EL (cell line): ENCODE measurements at regions not wholly inside any gene's neighbourhood (a gene's known extent, or its start where the extent isn't known, plus 50 kb on each side); places are given as distances from the start of the nearest gene placed in this dataset.

Experiments
- DNase-seq: peaks from one replicate; pipeline ENCODE4 v3.0.0-alpha.2; 2016

- peak; percentile 57 for DNase-seq
These were observed 270.2 kb upstream of the PDE4D start for GRCh38 chr5:60163762-60164161.

GRCh38 chr5:60162441-60162840, 268.9 kb upstream of the PDE4D start:
- DNase-seq = no peak

- peak; percentile 47 for DNase-seq
These were observed 267.9 kb upstream of the PDE4D start for GRCh38 chr5:60161340-60161934.

- DNase-seq = no peak
These were observed 255.6 kb upstream of the PDE4D start for GRCh38 chr5:60149081-60149480.

GRCh38 chr5:60148366-60148765, 254.8 kb upstream of the PDE4D start:
- DNase-seq = peak; percentile 61

- DNase-seq = no peak
These were observed 254.3 kb upstream of the PDE4D start for GRCh38 chr5:60147791-60148190.

- no peak for DNase-seq
These were observed 250.5 kb upstream of the PDE4D start for GRCh38 chr5:60143942-60144549.

GRCh38 chr5:60141119-60141518, 247.6 kb upstream of the PDE4D start:
- no peak for DNase-seq

- no peak for DNase-seq
These were observed 243.3 kb upstream of the PDE4D start for GRCh38 chr5:60136841-60137240.

- DNase-seq = no peak
These were observed 238.0 kb upstream of the PDE4D start for GRCh38 chr5:60131504-60131903.

GRCh38 chr5:60125636-60126035, 232.1 kb upstream of the PDE4D start:
- no peak for DNase-seq

- peak; percentile 79 for DNase-seq
These were observed 209.6 kb upstream of the PDE4D start for GRCh38 chr5:60102961-60103693.

GRCh38 chr5:60101573-60101972, 208.0 kb upstream of the PDE4D start:
- peak; percentile 33 for DNase-seq

- DNase-seq = peak; percentile 95
These were observed 199.3 kb upstream of the PDE4D start for GRCh38 chr5:60092671-60093422.

- DNase-seq = no peak
These were observed 193.1 kb upstream of the PDE4D start for GRCh38 chr5:60086583-60086982.

- no peak for DNase-seq
These were observed 190.7 kb upstream of the PDE4D start for GRCh38 chr5:60084226-60084625.

GRCh38 chr5:60077292-60077691, 183.8 kb upstream of the PDE4D start:
- DNase-seq = no peak

- no peak for DNase-seq
These were observed 183.2 kb upstream of the PDE4D start for GRCh38 chr5:60076746-60077145.

GRCh38 chr5:60066502-60066901, 173.0 kb upstream of the PDE4D start:
- DNase-seq = peak; percentile 84

- no peak for DNase-seq
These were observed 166.9 kb upstream of the PDE4D start for GRCh38 chr5:60060389-60060788.

- DNase-seq = no peak
These were observed 162.7 kb upstream of the PDE4D start for GRCh38 chr5:60056191-60056590.

GRCh38 chr5:60055168-60055567, 161.6 kb upstream of the PDE4D start:
- DNase-seq = no peak

GRCh38 chr5:60041996-60042664, 148.6 kb upstream of the PDE4D start:
- DNase-seq = peak; percentile 2
